ENCODE measurements at regions not wholly inside any gene's neighbourhood (a gene's known extent, or its start where the extent isn't known, plus 50 kb on each side); places are given as distances from the start of the nearest gene placed in this dataset.

- no peak overlapping the region for H2AK5ac ChIP-seq (ENCODE audit: low read depth, low read length)
- no peaks in the 10 kb centered on the region for H3K79me1 ChIP-seq (ENCODE audit: low read depth in 1 of 2, low read length in 2 of 2)
- no peak overlapping the region for H3K4ac ChIP-seq (ENCODE audit: low read depth, low read length)
- no peak overlapping the region for H3K56ac ChIP-seq (ENCODE audit: extremely low read depth, insufficient read depth, low read length)
- H3K4me2 ChIP-seq (ENCODE audit: low read depth, low read length): no peak overlapping the region
- no peak overlapping the region for H3K27ac ChIP-seq (ENCODE audit: insufficient read depth, low read length)
- ChIA-PET POLR2A (ENCODE audit: unreplicated experiment) (no interaction called here), CTCF (no interaction called here)
- no peak overlapping the region for H2BK15ac ChIP-seq (ENCODE audit: low read depth, low read length)
- no peak overlapping the region for H2AK9ac ChIP-seq (replicated peaks; ENCODE audit: low read depth, low read length, poor library complexity)
- in situ Hi-C loops (cut with MboI; ENCODE audit: low sequenced_read_pairs) (no loop called here), intact Hi-C loops (cut with micrococcal nuclease) (no loop called here), dilution Hi-C loops (cut with HindIII; ENCODE audit: low sequenced_read_pairs, unreplicated experiment) (no loop called here)
- H3K36me3 ChIP-seq (ENCODE audit: control insufficient read depth, insufficient read depth, low read length): no peaks in the 10 kb centered on the region
- H4K20me1 ChIP-seq (ENCODE audit: insufficient read depth, low read length): no peaks in the 10 kb centered on the region
- no TSS peak for BruUV-seq (replicated peaks)
- no peak overlapping the region for H3K9ac ChIP-seq (ENCODE audit: low read depth, low read length)
- ATAC-seq (ENCODE audit: low read depth): no peak
- no peak overlapping the region for H2BK5ac ChIP-seq (ENCODE audit: low read depth, low read length, poor library complexity, severe bottlenecking)
- no peak overlapping the region for H4K5ac ChIP-seq (ENCODE audit: low read depth, low read length)
- H3K9me3 ChIP-seq (ENCODE audit: control insufficient read depth, insufficient read depth, low read length): peaks cover 61% of the 10 kb centered on the region
- H3K14ac ChIP-seq (replicated peaks; ENCODE audit: low read depth, low read length): no peak overlapping the region
- H2AFZ ChIP-seq (replicated peaks; ENCODE audit: low read length, poor library complexity): no peak overlapping the region
- no peak overlapping the region for H3K4me3 ChIP-seq (ENCODE audit: insufficient read depth, low read depth, low read length)
- H3K4me1 ChIP-seq (ENCODE audit: control insufficient read depth, insufficient read depth, low read length): no peaks in the 10 kb centered on the region
- no peak overlapping the region for H4K91ac ChIP-seq (ENCODE audit: insufficient read depth, low read depth, low read length)
- H3K9me1 ChIP-seq (ENCODE audit: insufficient read depth, low read length): no peaks in the 10 kb centered on the region
- H3K23ac ChIP-seq (ENCODE audit: low read depth, low read length): no peak overlapping the region
- no peak for DNase-seq
- no peaks in the 10 kb centered on the region for H3K27me3 ChIP-seq (ENCODE audit: control insufficient read depth, insufficient read depth, low read length)
- no peak overlapping the region for H2BK20ac ChIP-seq (ENCODE audit: low read depth, low read length)
- H3K18ac ChIP-seq (ENCODE audit: low read depth, low read length): no peak overlapping the region
- no peak overlapping the region for H2BK120ac ChIP-seq (ENCODE audit: low read depth, low read length)
- 29% methylated on average over 4 of the region's 29 CpGs; no CpG with 5 or more reads in 1 of the 2 experiments for WGBS, 2 experiments (ENCODE audit: extremely low coverage in 2 of 2, insufficient read length in 1 of 2)
- no peak overlapping the region for H4K8ac ChIP-seq (ENCODE audit: low read depth in 2 of 2, low read length in 2 of 2)
- TF ChIP-seq SMC3 (IDR thresholded peaks at IDR 0.05; ENCODE audit: low read depth, low read length): no peak
- no peak for TF ChIP-seq MAFK (IDR thresholded peaks at IDR 0.05; ENCODE audit: low read depth, low read length)
- TF ChIP-seq FOS (IDR thresholded peaks at IDR 0.05; ENCODE audit: low read depth, low read length): no peak
- no peak for TF ChIP-seq POLR2A (IDR thresholded peaks at IDR 0.05; ENCODE audit: low read depth, low read length)
- TF ChIP-seq CHD1 (IDR thresholded peaks at IDR 0.05; ENCODE audit: low read depth, low read length): no peak
- no peak for TF ChIP-seq USF2 (IDR thresholded peaks at IDR 0.05; ENCODE audit: low read depth, low read length)
- TF ChIP-seq CTCF (conservative IDR thresholded peaks at IDR 0.05; ENCODE audit: low read depth, low read length): no peak
- no peak for TF ChIP-seq RCOR1 (IDR thresholded peaks at IDR 0.05; ENCODE audit: insufficient replicate concordance, low read length)
- no peak for TF ChIP-seq RFX5 (IDR thresholded peaks at IDR 0.05; ENCODE audit: low read depth, low read length)
- no peak for TF ChIP-seq MAZ (IDR thresholded peaks at IDR 0.05; ENCODE audit: borderline replicate concordance, low read depth, low read length)
- no peak for TF ChIP-seq RAD21 (IDR thresholded peaks at IDR 0.05; ENCODE audit: low read length)
- TF ChIP-seq NFE2L2 (IDR thresholded peaks at IDR 0.05; ENCODE audit: low read depth, low read length): no peak
- TF ChIP-seq CEBPB (IDR thresholded peaks at IDR 0.05; ENCODE audit: low read depth, low read length): no peak
- no peak for TF ChIP-seq BHLHE40 (IDR thresholded peaks at IDR 0.05; ENCODE audit: low read depth, low read length)
- TF ChIP-seq ELK1 (IDR thresholded peaks at IDR 0.05; ENCODE audit: borderline replicate concordance, low read depth, low read length): no peak
These were observed 1047.7 kb downstream of the BRD1 start for GRCh38 chr22:48779661-48780596.

Measured in IMR-90 (cell line).